ENCODE measurements at regions not wholly inside any gene's neighbourhood (a gene's known extent, or its start where the extent isn't known, plus 50 kb on each side); places are given as distances from the start of the nearest gene placed in this dataset.

DNA sequence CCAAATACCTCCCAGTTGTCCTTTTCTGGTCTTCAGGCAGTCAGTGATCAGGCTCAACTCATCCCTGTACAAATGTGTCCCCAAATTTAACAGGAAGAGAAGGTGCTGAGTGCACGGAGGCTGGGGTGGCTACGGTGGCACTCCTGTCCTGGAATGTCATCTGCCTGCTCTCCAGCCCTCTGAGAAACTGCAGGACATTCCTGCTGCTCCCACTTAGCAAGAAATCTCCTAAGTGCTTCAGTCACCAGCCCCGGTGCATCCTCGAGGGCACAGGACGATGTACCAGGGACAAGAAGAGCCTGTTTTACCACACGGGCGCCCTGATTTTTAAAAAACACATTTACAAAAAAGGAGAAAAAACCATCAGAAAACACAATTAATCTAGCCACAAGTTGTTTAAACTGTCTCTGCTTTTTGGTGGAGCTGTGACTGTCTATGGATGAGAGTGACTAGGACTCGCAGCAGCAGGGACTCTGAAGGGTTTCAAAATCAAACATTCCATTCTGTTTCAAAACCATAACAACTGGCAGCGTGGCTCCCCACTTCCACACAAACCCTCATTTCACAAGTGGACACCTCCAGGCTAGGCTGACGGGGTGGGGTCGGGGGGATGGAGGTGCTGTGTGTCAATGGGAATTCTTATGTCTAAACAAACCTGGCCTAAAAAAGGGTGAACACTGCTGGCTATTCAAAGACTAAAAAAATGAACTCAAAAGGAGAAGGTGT, 65.3 kb upstream of the CNEP1R1 start:
- TF ChIP-seq, protein P1, sequence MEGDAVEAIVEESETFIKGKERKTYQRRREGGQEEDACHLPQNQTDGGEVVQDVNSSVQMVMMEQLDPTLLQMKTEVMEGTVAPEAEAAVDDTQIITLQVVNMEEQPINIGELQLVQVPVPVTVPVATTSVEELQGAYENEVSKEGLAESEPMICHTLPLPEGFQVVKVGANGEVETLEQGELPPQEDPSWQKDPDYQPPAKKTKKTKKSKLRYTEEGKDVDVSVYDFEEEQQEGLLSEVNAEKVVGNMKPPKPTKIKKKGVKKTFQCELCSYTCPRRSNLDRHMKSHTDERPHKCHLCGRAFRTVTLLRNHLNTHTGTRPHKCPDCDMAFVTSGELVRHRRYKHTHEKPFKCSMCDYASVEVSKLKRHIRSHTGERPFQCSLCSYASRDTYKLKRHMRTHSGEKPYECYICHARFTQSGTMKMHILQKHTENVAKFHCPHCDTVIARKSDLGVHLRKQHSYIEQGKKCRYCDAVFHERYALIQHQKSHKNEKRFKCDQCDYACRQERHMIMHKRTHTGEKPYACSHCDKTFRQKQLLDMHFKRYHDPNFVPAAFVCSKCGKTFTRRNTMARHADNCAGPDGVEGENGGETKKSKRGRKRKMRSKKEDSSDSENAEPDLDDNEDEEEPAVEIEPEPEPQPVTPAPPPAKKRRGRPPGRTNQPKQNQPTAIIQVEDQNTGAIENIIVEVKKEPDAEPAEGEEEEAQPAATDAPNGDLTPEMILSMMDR (IDR thresholded peaks at IDR 0.05; ENCODE audit: low read depth, low read length, poor library complexity, severe bottlenecking), result no peak
- no peak for TF ChIP-seq EZH2phosphoT487 (IDR thresholded peaks at IDR 0.05; ENCODE audit: borderline replicate concordance, low read length)
